ENCODE measurements at regions not wholly inside any gene's neighbourhood (a gene's known extent, or its start where the extent isn't known, plus 50 kb on each side); places are given as distances from the start of the nearest gene placed in this dataset.

GRCh38 chr13:34001389-34001788 lies 183.4 kb downstream of the RFC3 start:
- no peak for DNase-seq (ENCODE audit: extremely low read depth in 1 of 2, low read depth in 1 of 2)

GRCh38 chr13:34002141-34002540 lies 184.2 kb downstream of the RFC3 start:
- no peak for DNase-seq (ENCODE audit: extremely low read depth in 1 of 2, low read depth in 1 of 2)

GRCh38 chr13:34002924-34003323 lies 185.0 kb downstream of the RFC3 start:
- DNase-seq (ENCODE audit: extremely low read depth in 1 of 2, low read depth in 1 of 2), result no peak

GRCh38 chr13:34003656-34004055 lies 185.7 kb downstream of the RFC3 start:
- no peak for DNase-seq (ENCODE audit: extremely low read depth in 1 of 2, low read depth in 1 of 2)

- no peak for DNase-seq (ENCODE audit: extremely low read depth in 1 of 2, low read depth in 1 of 2)
These were observed 186.7 kb downstream of the RFC3 start for GRCh38 chr13:34004676-34005075.

GRCh38 chr13:34006011-34006410 lies 188.1 kb downstream of the RFC3 start:
- DNase-seq (ENCODE audit: extremely low read depth in 1 of 2, low read depth in 1 of 2), result no peak

- no peak for DNase-seq (ENCODE audit: extremely low read depth in 1 of 2, low read depth in 1 of 2)
These were observed 193.7 kb downstream of the RFC3 start for GRCh38 chr13:34011552-34012085.

GRCh38 chr13:34012382-34012781 lies 194.4 kb downstream of the RFC3 start:
- DNase-seq (ENCODE audit: extremely low read depth in 1 of 2, low read depth in 1 of 2), result no peak

GRCh38 chr13:34013061-34013460 lies 195.1 kb downstream of the RFC3 start:
- DNase-seq (ENCODE audit: extremely low read depth in 1 of 2, low read depth in 1 of 2), result no peak

- no peak for DNase-seq (ENCODE audit: extremely low read depth in 1 of 2, low read depth in 1 of 2)
These were observed 199.3 kb downstream of the RFC3 start for GRCh38 chr13:34017231-34017630.

GRCh38 chr13:34019870-34020269 lies 201.9 kb downstream of the RFC3 start:
- no peak for DNase-seq (ENCODE audit: extremely low read depth in 1 of 2, low read depth in 1 of 2)

GRCh38 chr13:34020388-34020787 lies 202.4 kb downstream of the RFC3 start:
- no peak for DNase-seq (ENCODE audit: extremely low read depth in 1 of 2, low read depth in 1 of 2)

GRCh38 chr13:34021619-34022018 lies 203.7 kb downstream of the RFC3 start:
- DNase-seq (ENCODE audit: extremely low read depth in 1 of 2, low read depth in 1 of 2), result no peak

GRCh38 chr13:34025746-34026145 lies 207.8 kb downstream of the RFC3 start:
- no peak for DNase-seq (ENCODE audit: extremely low read depth in 1 of 2, low read depth in 1 of 2)

- DNase-seq (ENCODE audit: extremely low read depth in 1 of 2, low read depth in 1 of 2), result no peak
These were observed 208.4 kb downstream of the RFC3 start for GRCh38 chr13:34026308-34026707.

- no peak for DNase-seq (ENCODE audit: extremely low read depth in 1 of 2, low read depth in 1 of 2)
These were observed 210.8 kb downstream of the RFC3 start for GRCh38 chr13:34028496-34029442.

- no peak for DNase-seq (ENCODE audit: extremely low read depth in 1 of 2, low read depth in 1 of 2)
These were observed 212.8 kb downstream of the RFC3 start for GRCh38 chr13:34030782-34031181.

- DNase-seq (ENCODE audit: extremely low read depth in 1 of 2, low read depth in 1 of 2), result no peak
These were observed 213.7 kb downstream of the RFC3 start for GRCh38 chr13:34031610-34032009.

- DNase-seq (ENCODE audit: extremely low read depth in 1 of 2, low read depth in 1 of 2), result no peak
These were observed 216.5 kb downstream of the RFC3 start for GRCh38 chr13:34034411-34034810.

- no peak for DNase-seq (ENCODE audit: extremely low read depth in 1 of 2, low read depth in 1 of 2)
These were observed 217.2 kb downstream of the RFC3 start for GRCh38 chr13:34035178-34035577.

GRCh38 chr13:34035676-34036325 lies 217.9 kb downstream of the RFC3 start:
- no peak for DNase-seq (ENCODE audit: extremely low read depth in 1 of 2, low read depth in 1 of 2)

Data from stimulated activated CD8-positive, alpha-beta memory T cell treated with anti-CD3 and anti-CD28 coated beads, Interleukin-7, amount 100 ng/mL, for 48 hours (primary cell).